ENCODE measurements at regions not wholly inside any gene's neighbourhood (a gene's known extent, or its start where the extent isn't known, plus 50 kb on each side); places are given as distances from the start of the nearest gene placed in this dataset.

DNA sequence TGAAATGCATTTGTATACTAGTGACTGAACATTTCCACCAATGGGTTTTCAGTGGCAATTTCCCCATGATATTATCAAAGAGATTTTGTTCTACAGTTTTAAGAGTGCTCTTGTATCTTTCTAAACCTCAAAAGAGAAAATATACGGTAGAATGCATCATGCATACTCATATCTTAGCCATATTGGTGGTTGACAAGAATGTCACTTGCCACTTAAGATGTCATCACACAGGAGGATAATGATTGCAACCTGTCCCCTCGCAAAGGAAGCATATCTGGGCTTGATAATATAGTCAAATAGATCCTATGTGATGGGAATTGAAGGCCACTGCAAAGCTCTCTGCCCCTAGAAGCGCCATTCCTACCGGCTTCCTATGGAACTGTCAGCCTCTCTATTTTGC is 79.3 kb upstream of the ARMC3 start:
- Mint-ChIP-seq H3K27me3 (ENCODE audit: insufficient read depth, unreplicated experiment) (no peaks in the 10 kb centered on the region), H3K4me3 (ENCODE audit: unreplicated experiment) (no peak overlapping the region), H3K36me3 (ENCODE audit: insufficient read depth, unreplicated experiment) (no peaks in the 10 kb centered on the region), H3K4me1 (ENCODE audit: low read depth, unreplicated experiment) (no peaks in the 10 kb centered on the region), H3K9me3 (ENCODE audit: unreplicated experiment) (peaks cover 13% of the 10 kb centered on the region), H3K27ac (ENCODE audit: unreplicated experiment) (no peak overlapping the region)
- Histone ChIP-seq H3K4me3 (ENCODE audit: low read depth, low read length) (no peak overlapping the region), H3K36me3 (ENCODE audit: control insufficient read depth, insufficient read depth, low read length) (no peaks in the 10 kb centered on the region), H3K9me3 (peaks cover 5% of the 10 kb centered on the region; the same call in 1 of the 2 replicates), H3K27me3 (replicated peaks; ENCODE audit: control insufficient read depth, insufficient read depth, low read length) (no peaks in the 10 kb centered on the region), H3K4me1 (peaks cover 20% of the 10 kb centered on the region)
- intact Hi-C loops (cut with micrococcal nuclease; ENCODE audit: unreplicated experiment) = no loop called here
- no TSS peak for BruUV-seq (replicated peaks)
- TF ChIP-seq, protein P1, sequence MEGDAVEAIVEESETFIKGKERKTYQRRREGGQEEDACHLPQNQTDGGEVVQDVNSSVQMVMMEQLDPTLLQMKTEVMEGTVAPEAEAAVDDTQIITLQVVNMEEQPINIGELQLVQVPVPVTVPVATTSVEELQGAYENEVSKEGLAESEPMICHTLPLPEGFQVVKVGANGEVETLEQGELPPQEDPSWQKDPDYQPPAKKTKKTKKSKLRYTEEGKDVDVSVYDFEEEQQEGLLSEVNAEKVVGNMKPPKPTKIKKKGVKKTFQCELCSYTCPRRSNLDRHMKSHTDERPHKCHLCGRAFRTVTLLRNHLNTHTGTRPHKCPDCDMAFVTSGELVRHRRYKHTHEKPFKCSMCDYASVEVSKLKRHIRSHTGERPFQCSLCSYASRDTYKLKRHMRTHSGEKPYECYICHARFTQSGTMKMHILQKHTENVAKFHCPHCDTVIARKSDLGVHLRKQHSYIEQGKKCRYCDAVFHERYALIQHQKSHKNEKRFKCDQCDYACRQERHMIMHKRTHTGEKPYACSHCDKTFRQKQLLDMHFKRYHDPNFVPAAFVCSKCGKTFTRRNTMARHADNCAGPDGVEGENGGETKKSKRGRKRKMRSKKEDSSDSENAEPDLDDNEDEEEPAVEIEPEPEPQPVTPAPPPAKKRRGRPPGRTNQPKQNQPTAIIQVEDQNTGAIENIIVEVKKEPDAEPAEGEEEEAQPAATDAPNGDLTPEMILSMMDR (IDR thresholded peaks at IDR 0.05; ENCODE audit: insufficient read depth in 1 of 2, low read depth in 1 of 2, low read length in 1 of 2, severe bottlenecking in 1 of 2, unreplicated experiment in 1 of 2) = no peak
- ChIA-PET CTCF (no interaction called here), POLR2A (no interaction called here)
- DNase-seq = no peak

DNA sequence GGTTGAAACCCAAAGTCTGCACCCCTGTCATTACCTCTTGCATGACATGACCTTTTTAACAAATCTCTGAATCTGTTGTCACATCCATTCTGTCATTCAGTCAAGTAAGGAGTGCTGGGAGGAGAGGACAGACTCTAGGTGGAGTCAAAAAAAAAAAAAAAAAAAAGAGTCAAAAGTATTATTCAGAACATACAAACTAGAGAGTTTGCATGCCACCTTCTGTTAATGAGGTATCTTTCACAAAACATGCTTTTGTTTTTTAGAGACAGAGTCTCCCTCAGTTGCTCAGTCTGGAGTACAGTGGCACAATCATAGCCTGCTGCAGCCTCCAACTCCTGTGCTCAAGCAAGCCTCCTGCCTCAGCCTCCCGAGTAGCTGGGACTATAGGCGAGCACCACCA is 81.6 kb upstream of the ARMC3 start:
- TF ChIP-seq, protein P1 (IDR thresholded peaks at IDR 0.05; ENCODE audit: insufficient read depth in 1 of 2, low read depth in 1 of 2, low read length in 1 of 2, severe bottlenecking in 1 of 2, unreplicated experiment in 1 of 2) = no peak
- Mint-ChIP-seq H3K9me3 (ENCODE audit: unreplicated experiment) (peaks cover 13% of the 10 kb centered on the region), H3K4me3 (ENCODE audit: unreplicated experiment) (no peak overlapping the region), H3K36me3 (ENCODE audit: insufficient read depth, unreplicated experiment) (no peaks in the 10 kb centered on the region), H3K27ac (ENCODE audit: unreplicated experiment) (no peak overlapping the region), H3K4me1 (ENCODE audit: low read depth, unreplicated experiment) (no peaks in the 10 kb centered on the region), H3K27me3 (ENCODE audit: insufficient read depth, unreplicated experiment) (no peaks in the 10 kb centered on the region)
- intact Hi-C loops (cut with micrococcal nuclease; ENCODE audit: unreplicated experiment) = no loop called here
- peaks cover 5% of the 10 kb centered on the region; the same call in 1 of the 2 replicates for H3K9me3 ChIP-seq
- peaks cover under 1% of the 10 kb centered on the region; the same call in 1 of the 2 replicates for H3K4me1 ChIP-seq
- no TSS peak for BruUV-seq (replicated peaks)
- H3K4me3 ChIP-seq (ENCODE audit: low read depth, low read length) = no peak overlapping the region
- POLR2A ChIA-PET = no interaction called here
- no peaks in the 10 kb centered on the region for H3K27me3 ChIP-seq (replicated peaks; ENCODE audit: control insufficient read depth, insufficient read depth, low read length)
- no peaks in the 10 kb centered on the region for H3K36me3 ChIP-seq (ENCODE audit: control insufficient read depth, insufficient read depth, low read length)
- DNase-seq = no peak
- CTCF ChIA-PET = no interaction called here

DNA sequence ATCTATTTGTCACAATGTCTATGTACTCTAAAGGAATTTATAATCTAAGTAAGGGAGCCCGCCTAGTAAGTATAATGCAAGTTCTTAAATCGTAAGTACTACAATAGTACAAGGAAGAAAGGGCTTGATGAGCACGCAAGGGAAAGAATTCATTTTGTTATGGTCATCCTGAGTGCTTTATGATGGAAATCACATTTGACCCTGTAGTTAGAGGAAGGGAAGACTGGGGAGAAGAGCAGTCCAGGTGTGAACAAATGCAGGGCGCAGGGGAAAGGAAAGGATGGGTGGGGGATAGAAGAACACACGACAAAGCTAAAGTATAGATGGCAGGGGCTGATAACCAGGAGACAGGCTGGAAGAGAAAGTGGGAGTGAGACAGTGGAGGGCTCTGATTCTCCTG is 88.2 kb upstream of the ARMC3 start:
- POLR2A ChIA-PET = no interaction called here
- Histone ChIP-seq H3K4me1 (peaks cover 4% of the 10 kb centered on the region; the same call in 1 of the 2 replicates), H3K9me3 (no peaks in the 10 kb centered on the region), H3K27me3 (replicated peaks; ENCODE audit: control insufficient read depth, insufficient read depth, low read length) (no peaks in the 10 kb centered on the region; the same call in 1 of the 2 replicates), H3K36me3 (ENCODE audit: control insufficient read depth, insufficient read depth, low read length) (no peaks in the 10 kb centered on the region), H3K4me3 (ENCODE audit: low read depth, low read length) (no peak overlapping the region)
- Mint-ChIP-seq H3K4me3 (ENCODE audit: unreplicated experiment) (no peak overlapping the region), H3K36me3 (ENCODE audit: insufficient read depth, unreplicated experiment) (no peaks in the 10 kb centered on the region), H3K27ac (ENCODE audit: unreplicated experiment) (no peak overlapping the region), H3K4me1 (ENCODE audit: low read depth, unreplicated experiment) (no peaks in the 10 kb centered on the region), H3K9me3 (ENCODE audit: unreplicated experiment) (no peaks in the 10 kb centered on the region), H3K27me3 (ENCODE audit: insufficient read depth, unreplicated experiment) (no peaks in the 10 kb centered on the region)
- CTCF ChIA-PET = no interaction called here
- no TSS peak for BruUV-seq (replicated peaks)
- DNase-seq = no peak
- intact Hi-C loops (cut with micrococcal nuclease; ENCODE audit: unreplicated experiment) = no loop called here
- TF ChIP-seq, protein P1 (IDR thresholded peaks at IDR 0.05; ENCODE audit: insufficient read depth in 1 of 2, low read depth in 1 of 2, low read length in 1 of 2, severe bottlenecking in 1 of 2, unreplicated experiment in 1 of 2) = no peak

All from Caco-2 (cell line).